Thymus (tissue), 11 donors: ENCODE measurements at regions not wholly inside any gene's neighbourhood (a gene's known extent, or its start where the extent isn't known, plus 50 kb on each side); places are given as distances from the start of the nearest gene placed in this dataset.

Source experiments
- DNase-seq, 9 donors: peaks; one replicate each; pipeline ENCODE4 v3.0.0-alpha.2; 2013; ENCODE audit warnings: low spot score in 9 of 9, low read depth in 6 of 9, missing footprints in 1 of 9
- H3K27ac ChIP-seq, 2 donors: one replicate each; pipeline ENCODE4 v1.5.1; 2013; ENCODE audit warnings: control low read depth in 1 of 2, low read depth in 1 of 2, low read length in 1 of 2, mild to moderate bottlenecking in 1 of 2, moderate library complexity in 1 of 2
- H3K27me3 ChIP-seq, 2 donors: one replicate each; pipeline ENCODE4 v1.5.1; 2013; ENCODE audit warnings: low read length in 1 of 2; ENCODE audit not compliant: control insufficient read depth in 2 of 2, insufficient read depth in 1 of 2
- H3K36me3 ChIP-seq, 2 donors: one replicate each; pipeline ENCODE4 v1.5.1; 2013; ENCODE audit warnings: low read length in 1 of 2, mild to moderate bottlenecking in 1 of 2, moderate library complexity in 1 of 2; ENCODE audit not compliant: control insufficient read depth in 2 of 2, insufficient read depth in 2 of 2
- H3K4me1 ChIP-seq, 2 donors: one replicate each; pipeline ENCODE4 v1.5.1; 2013; ENCODE audit warnings: low read length in 2 of 2; ENCODE audit not compliant: control insufficient read depth in 2 of 2, insufficient read depth in 2 of 2
- H3K4me3 ChIP-seq, 2 donors: one replicate each; pipeline ENCODE4 v1.5.1; 2013; ENCODE audit warnings: low read length in 2 of 2, control low read depth in 1 of 2, mild to moderate bottlenecking in 1 of 2
- H3K9me3 ChIP-seq, 2 donors: one replicate each; pipeline ENCODE4 v1.5.1; 2013; ENCODE audit warnings: low read length in 1 of 2, mild to moderate bottlenecking in 1 of 2; ENCODE audit not compliant: control insufficient read depth in 2 of 2, insufficient read depth in 1 of 2
- WGBS: extraction: QIAGEN DNeasy Blood & Tissue Kit; methylation state at CpG from one replicate; pipeline ENCODE4 v1.1.7; 2013; 5-methylcytosine and 5-hydroxymethylcytosine counted together
- donor health status: healthy.

GRCh38 chr4:157838366-157838765, 334.5 kb downstream of the GASK1B start:
- no peak for DNase-seq
- 52% methylated on average over 2 of the region's 2 CpGs for WGBS
- H3K4me1 ChIP-seq, result no peaks in the 10 kb centered on the region
- H3K4me3 ChIP-seq, result no peak overlapping the region
- H3K9me3 ChIP-seq, result no peaks in the 10 kb centered on the region
- no peaks in the 10 kb centered on the region for H3K27me3 ChIP-seq
- no peaks in the 10 kb centered on the region for H3K36me3 ChIP-seq
- no peak overlapping the region for H3K27ac ChIP-seq

GRCh38 chr4:157837071-157837703, 335.6 kb downstream of the GASK1B start:
- H3K4me3 ChIP-seq, result no peak overlapping the region
- DNase-seq, result no peak
- H3K4me1 ChIP-seq, result no peaks in the 10 kb centered on the region
- no peaks in the 10 kb centered on the region for H3K36me3 ChIP-seq
- WGBS, result 78% methylated on average over 3 of the region's 3 CpGs
- no peaks in the 10 kb centered on the region for H3K27me3 ChIP-seq
- H3K27ac ChIP-seq, result no peak overlapping the region
- H3K9me3 ChIP-seq, result no peaks in the 10 kb centered on the region

- Histone ChIP-seq H3K9me3 (no peaks in the 10 kb centered on the region), H3K4me1 (no peaks in the 10 kb centered on the region), H3K4me3 (no peak overlapping the region), H3K36me3 (no peaks in the 10 kb centered on the region), H3K27me3 (no peaks in the 10 kb centered on the region), H3K27ac (no peak overlapping the region)
- no peak for DNase-seq
- 47% methylated on average over 1 of the region's 1 CpG for WGBS
Observed at GRCh38 chr4:157832596-157832995, 340.2 kb downstream of the GASK1B start.

GRCh38 chr4:157824021-157824420, 348.8 kb downstream of the GASK1B start:
- peaks cover 0 to 15% of the 10 kb centered on the region in 2 donors for H3K9me3 ChIP-seq
- no peak for DNase-seq

GRCh38 chr4:157821814-157822213, 351.0 kb downstream of the GASK1B start:
- H3K27me3 ChIP-seq, result no peaks in the 10 kb centered on the region
- 92% methylated on average over 15 of the region's 15 CpGs for WGBS
- DNase-seq, result no peak
- no peak overlapping the region for H3K27ac ChIP-seq
- no peak overlapping the region for H3K4me3 ChIP-seq
- peaks cover 0 to 15% of the 10 kb centered on the region in 2 donors for H3K9me3 ChIP-seq
- H3K4me1 ChIP-seq, result no peaks in the 10 kb centered on the region
- no peaks in the 10 kb centered on the region for H3K36me3 ChIP-seq

More at GRCh38 chr4:157824021-157824420, 348.8 kb downstream of the GASK1B start:
- no peak overlapping the region for H3K27ac ChIP-seq
- 97% methylated on average over 8 of the region's 8 CpGs for WGBS
- no peak overlapping the region for H3K4me3 ChIP-seq
- no peaks in the 10 kb centered on the region for H3K36me3 ChIP-seq
- H3K27me3 ChIP-seq, result no peaks in the 10 kb centered on the region
- H3K4me1 ChIP-seq, result no peaks in the 10 kb centered on the region

GRCh38 chr4:157819693-157820464, 352.9 kb downstream of the GASK1B start:
- no peaks in the 10 kb centered on the region for H3K36me3 ChIP-seq
- no peaks in the 10 kb centered on the region for H3K27me3 ChIP-seq
- peaks cover 0 to 15% of the 10 kb centered on the region in 2 donors for H3K9me3 ChIP-seq
- no peaks in the 10 kb centered on the region for H3K4me1 ChIP-seq
- no peak overlapping the region for H3K4me3 ChIP-seq
- no peak for DNase-seq
- no peak overlapping the region for H3K27ac ChIP-seq
- WGBS, result 94% methylated on average over 20 of the region's 20 CpGs

- no peak for DNase-seq
- no peaks in the 10 kb centered on the region for H3K36me3 ChIP-seq
- peaks cover 0 to 15% of the 10 kb centered on the region in 2 donors for H3K9me3 ChIP-seq
- no peaks in the 10 kb centered on the region for H3K27me3 ChIP-seq
- no peak overlapping the region for H3K27ac ChIP-seq
- H3K4me1 ChIP-seq, result no peaks in the 10 kb centered on the region
- H3K4me3 ChIP-seq, result no peak overlapping the region
- 95% methylated on average over 20 of the region's 20 CpGs for WGBS
Observed at GRCh38 chr4:157818946-157819692, 353.7 kb downstream of the GASK1B start.

- no peak overlapping the region for H3K27ac ChIP-seq
- H3K4me3 ChIP-seq, result no peak overlapping the region
- DNase-seq, result no peak
Observed at GRCh38 chr4:157810137-157810774, 362.6 kb downstream of the GASK1B start.

More at GRCh38 chr4:157810137-157810774, 362.6 kb downstream of the GASK1B start:
- Histone ChIP-seq H3K9me3 (no peaks in the 10 kb centered on the region), H3K36me3 (no peaks in the 10 kb centered on the region), H3K4me1 (no peaks in the 10 kb centered on the region), H3K27me3 (no peaks in the 10 kb centered on the region)
